Subcutaneous abdominal adipose tissue (tissue), 5 donors: ENCODE measurements at regions not wholly inside any gene's neighbourhood (a gene's known extent, or its start where the extent isn't known, plus 50 kb on each side); places are given as distances from the start of the nearest gene placed in this dataset.

ENCODE experiments used
- H3K27ac ChIP-seq: one replicate; pipeline ENCODE4 v1.7.0; 2013; ENCODE audit warnings: low read depth, mild to moderate bottlenecking, inconsistent platforms, low read length, moderate library complexity
- H3K27me3 ChIP-seq, 5 donors: one replicate each; pipeline ENCODE4 v1.7.0; 2013; ENCODE audit warnings: low read length in 5 of 5, inconsistent platforms in 1 of 5; ENCODE audit not compliant: control insufficient read depth in 5 of 5, insufficient read depth in 4 of 5
- H3K36me3 ChIP-seq, 5 donors: one replicate each; pipeline ENCODE4 v1.7.0; 2013; ENCODE audit warnings: low read length in 5 of 5; ENCODE audit not compliant: control insufficient read depth in 5 of 5, insufficient read depth in 5 of 5
- H3K4me1 ChIP-seq, 5 donors: one replicate each; pipeline ENCODE4 v1.7.0; 2013; ENCODE audit warnings: low read length in 5 of 5, mild to moderate bottlenecking in 3 of 5, moderate library complexity in 1 of 5; ENCODE audit not compliant: control insufficient read depth in 5 of 5, insufficient read depth in 5 of 5
- H3K4me3 ChIP-seq, 5 donors: one replicate each; pipeline ENCODE4 v1.7.0; 2013; ENCODE audit warnings: low read length in 5 of 5, low read depth in 1 of 5
- H3K9ac ChIP-seq, 5 donors: one replicate each; pipeline ENCODE4 v1.7.0; 2013; ENCODE audit warnings: low read length in 5 of 5, mild to moderate bottlenecking in 4 of 5, moderate library complexity in 3 of 5
- H3K9me3 ChIP-seq, 5 donors: one replicate each; pipeline ENCODE4 v1.7.0; 2013; ENCODE audit warnings: low read length in 5 of 5; ENCODE audit not compliant: control insufficient read depth in 5 of 5
- donor health status: healthy.
- donor health status: healthy.
- donor health status: healthy.
- donor health status: healthy.
- donor health status: healthy.

DNA sequence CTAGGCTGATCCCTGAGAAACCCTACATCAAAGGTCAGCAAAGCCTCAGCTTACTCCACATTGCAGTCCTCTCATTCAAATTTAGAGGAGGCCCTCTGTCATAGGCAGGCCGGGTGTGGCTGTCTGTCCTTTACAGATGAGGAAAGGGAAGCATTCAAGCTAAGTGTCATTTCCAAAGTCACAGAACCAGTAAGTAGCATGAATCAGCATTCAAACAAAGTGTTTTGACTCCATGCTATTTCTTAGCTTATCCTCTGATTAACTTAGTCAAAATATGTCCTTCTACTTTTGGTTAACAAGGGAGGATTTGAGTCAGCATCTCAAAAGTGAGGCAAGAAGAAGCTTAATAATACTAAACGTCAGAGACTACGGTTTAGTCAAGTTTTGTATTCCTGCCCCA, 409.0 kb upstream of the POU3F3 start:
- H3K4me3 ChIP-seq: no peak overlapping the region
- no peaks in the 10 kb centered on the region for H3K27me3 ChIP-seq
- H3K9ac ChIP-seq: no peak overlapping the region
- no peaks in the 10 kb centered on the region for H3K9me3 ChIP-seq
- H3K4me1 ChIP-seq: no peaks in the 10 kb centered on the region
- no peak overlapping the region for H3K27ac ChIP-seq
- no peaks in the 10 kb centered on the region for H3K36me3 ChIP-seq

GRCh38 chr2:104447831-104448434, 406.0 kb upstream of the POU3F3 start:
- Histone ChIP-seq H3K27me3 (no peaks in the 10 kb centered on the region), H3K9me3 (no peaks in the 10 kb centered on the region), H3K36me3 (no peaks in the 10 kb centered on the region), H3K4me3 (peak overlapping the region in 2 of 5 donors; percentile 18 to 26), H3K27ac (no peak overlapping the region), H3K9ac (no peak overlapping the region), H3K4me1 (no peaks in the 10 kb centered on the region)

- Histone ChIP-seq H3K27me3 (no peaks in the 10 kb centered on the region), H3K36me3 (no peaks in the 10 kb centered on the region), H3K9ac (no peak overlapping the region), H3K4me1 (no peaks in the 10 kb centered on the region), H3K4me3 (peak overlapping the region in 1 of 5 donors; percentile 26), H3K27ac (no peak overlapping the region), H3K9me3 (no peaks in the 10 kb centered on the region)
Measured at GRCh38 chr2:104448661-104449440, 405.1 kb upstream of the POU3F3 start.

DNA sequence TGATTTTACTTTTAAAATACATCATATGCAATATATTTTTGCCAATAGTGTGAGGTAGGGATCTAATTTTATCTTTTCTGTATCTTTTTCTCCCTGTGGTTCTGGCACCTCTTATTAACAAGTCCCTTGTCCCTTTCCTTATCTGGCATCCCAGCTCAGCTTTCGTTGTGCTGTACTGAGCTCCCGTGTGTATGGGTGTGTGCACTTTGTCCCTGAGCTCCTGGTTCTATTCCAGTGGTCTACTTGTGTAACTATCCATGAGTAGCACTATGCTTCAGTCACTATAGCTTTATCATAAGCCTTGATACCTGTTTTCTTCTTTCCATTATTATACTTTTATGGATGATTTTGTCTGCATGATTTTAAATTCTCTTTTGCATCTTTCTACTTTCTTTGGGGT, 401.4 kb upstream of the POU3F3 start:
- Histone ChIP-seq H3K27me3 (no peaks in the 10 kb centered on the region), H3K36me3 (no peaks in the 10 kb centered on the region), H3K9ac (no peak overlapping the region), H3K9me3 (no peaks in the 10 kb centered on the region), H3K27ac (no peak overlapping the region), H3K4me1 (no peaks in the 10 kb centered on the region), H3K4me3 (no peak overlapping the region)

GRCh38 chr2:104462731-104463130, 391.2 kb upstream of the POU3F3 start:
- Histone ChIP-seq H3K27ac (no peak overlapping the region), H3K27me3 (no peaks in the 10 kb centered on the region), H3K9me3 (no peaks in the 10 kb centered on the region), H3K36me3 (no peaks in the 10 kb centered on the region), H3K4me1 (no peaks in the 10 kb centered on the region), H3K4me3 (no peak overlapping the region), H3K9ac (no peak overlapping the region)

DNA sequence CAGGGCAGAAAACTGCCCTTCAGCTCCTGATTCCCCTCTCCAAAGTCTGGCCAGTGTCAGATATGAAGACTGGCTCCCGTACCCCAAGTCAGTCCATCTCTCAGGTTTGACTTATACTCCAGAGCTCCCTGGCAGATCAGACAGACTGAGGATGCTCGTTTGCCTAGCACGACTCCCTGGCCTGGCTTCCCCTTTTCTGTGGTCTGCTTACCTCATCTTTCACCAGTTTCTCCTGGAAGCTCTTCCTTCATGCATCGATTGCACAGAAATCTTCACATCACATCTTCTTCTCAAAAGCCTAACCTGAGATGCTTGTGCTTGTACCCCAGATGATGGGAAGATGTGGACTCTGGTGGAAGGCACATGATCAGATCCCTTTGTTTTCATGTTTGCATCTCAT, 387.9 kb upstream of the POU3F3 start:
- no peaks in the 10 kb centered on the region for H3K27me3 ChIP-seq
- no peaks in the 10 kb centered on the region for H3K36me3 ChIP-seq
- H3K9ac ChIP-seq: no peak overlapping the region
- H3K4me1 ChIP-seq: no peaks in the 10 kb centered on the region
- no peak overlapping the region for H3K27ac ChIP-seq
- H3K9me3 ChIP-seq: no peaks in the 10 kb centered on the region
- H3K4me3 ChIP-seq: no peak overlapping the region

DNA sequence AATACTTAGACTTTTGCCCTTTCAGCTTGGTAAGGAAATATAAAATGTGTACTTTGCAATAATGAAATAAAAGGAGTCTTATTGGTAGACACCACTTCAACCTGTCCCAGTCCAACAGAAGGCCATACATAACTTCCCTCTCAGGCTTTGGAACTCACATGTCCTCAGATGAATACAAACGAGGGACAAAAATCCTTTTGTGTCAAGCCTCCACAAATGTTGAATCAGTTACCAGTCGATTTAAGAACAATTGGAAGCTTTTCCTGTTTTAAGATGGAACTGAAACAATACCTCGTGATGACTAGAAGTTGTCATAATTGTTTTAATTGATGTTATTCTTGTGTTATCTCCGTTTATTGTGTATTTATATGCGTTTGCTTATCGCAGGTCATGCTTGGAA, 385.1 kb upstream of the POU3F3 start:
- no peak overlapping the region for H3K9ac ChIP-seq
- no peak overlapping the region for H3K4me3 ChIP-seq
- no peaks in the 10 kb centered on the region for H3K4me1 ChIP-seq
- no peak overlapping the region for H3K27ac ChIP-seq
- H3K9me3 ChIP-seq: no peaks in the 10 kb centered on the region
- no peaks in the 10 kb centered on the region for H3K36me3 ChIP-seq
- H3K27me3 ChIP-seq: no peaks in the 10 kb centered on the region

DNA sequence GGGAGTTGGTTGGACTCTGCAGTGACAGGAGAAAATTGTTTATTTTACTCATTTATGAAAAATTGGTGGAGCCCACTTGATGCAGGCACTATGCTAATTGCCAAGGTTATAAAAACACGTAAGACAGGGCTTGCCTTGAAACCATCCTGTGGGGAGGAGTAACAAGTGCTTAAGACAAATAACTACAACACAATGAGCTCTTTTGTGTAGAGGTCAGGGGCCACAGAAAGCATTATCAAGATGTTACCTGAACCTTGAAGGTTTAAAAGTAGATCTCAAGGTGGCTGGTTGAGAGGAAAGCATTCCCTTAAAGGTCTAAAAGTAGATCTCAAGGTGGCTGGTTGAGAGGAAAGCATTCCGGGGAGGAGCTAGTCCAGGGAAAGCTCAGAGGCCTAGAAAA, 381.8 kb upstream of the POU3F3 start:
- Histone ChIP-seq H3K27me3 (no peaks in the 10 kb centered on the region), H3K4me3 (no peak overlapping the region), H3K9me3 (no peaks in the 10 kb centered on the region), H3K4me1 (no peaks in the 10 kb centered on the region), H3K36me3 (no peaks in the 10 kb centered on the region), H3K27ac (no peak overlapping the region), H3K9ac (no peak overlapping the region)

DNA sequence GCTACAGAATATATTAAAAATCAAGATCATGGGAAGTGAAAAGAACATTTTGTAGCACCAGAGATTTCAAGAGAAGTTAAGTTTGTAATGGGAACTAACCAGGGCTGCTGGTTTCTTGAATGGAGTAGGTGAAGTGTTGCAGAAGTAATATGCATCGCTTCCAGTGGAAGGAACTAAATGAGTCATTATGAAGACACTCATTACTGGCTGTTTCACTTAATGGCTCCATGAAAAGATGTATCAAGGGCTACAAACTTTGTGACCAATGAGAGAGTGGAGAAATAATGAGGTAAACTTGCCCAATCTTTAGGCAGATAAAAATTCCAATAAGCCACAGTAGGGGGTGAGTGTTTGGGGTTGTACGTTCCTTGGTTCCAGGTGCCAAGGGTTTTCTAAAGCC, 380.4 kb upstream of the POU3F3 start:
- no peaks in the 10 kb centered on the region for H3K36me3 ChIP-seq
- no peak overlapping the region for H3K9ac ChIP-seq
- H3K27me3 ChIP-seq: no peaks in the 10 kb centered on the region
- H3K4me3 ChIP-seq: no peak overlapping the region
- no peak overlapping the region for H3K27ac ChIP-seq
- H3K4me1 ChIP-seq: no peaks in the 10 kb centered on the region
- H3K9me3 ChIP-seq: no peaks in the 10 kb centered on the region

DNA sequence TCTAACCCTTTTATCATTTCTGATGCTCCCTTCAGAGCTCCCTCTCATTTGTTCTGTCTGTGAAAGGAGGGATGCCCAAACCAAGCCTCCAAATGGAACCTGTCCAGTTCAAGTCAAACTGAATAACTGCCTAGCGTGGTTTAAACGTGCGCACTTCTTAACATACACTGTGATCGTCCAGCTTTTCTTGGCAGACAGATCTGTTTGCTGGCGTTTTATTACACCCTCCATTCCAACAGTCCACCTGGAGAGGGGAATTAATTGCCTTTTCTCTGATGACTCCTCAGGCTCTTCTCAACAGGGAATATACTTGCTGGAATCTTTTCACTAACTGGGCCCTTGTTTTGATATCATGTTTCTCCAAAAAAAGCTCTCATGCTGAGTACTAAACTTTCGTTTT, 379.2 kb upstream of the POU3F3 start:
- Histone ChIP-seq H3K27me3 (no peaks in the 10 kb centered on the region), H3K4me3 (no peak overlapping the region), H3K4me1 (no peaks in the 10 kb centered on the region), H3K27ac (no peak overlapping the region), H3K36me3 (no peaks in the 10 kb centered on the region), H3K9ac (no peak overlapping the region), H3K9me3 (no peaks in the 10 kb centered on the region)
